A204.1 (cell line): ENCODE measurements at regions not wholly inside any gene's neighbourhood (a gene's known extent, or its start where the extent isn't known, plus 50 kb on each side); places are given as distances from the start of the nearest gene placed in this dataset.

Experiments
- FAIRE-seq: peaks from 2 replicates; lab custom pipeline; 2012; peaks lifted over from hg19 to GRCh38; lab: Jason Lieb, UNC

DNA sequence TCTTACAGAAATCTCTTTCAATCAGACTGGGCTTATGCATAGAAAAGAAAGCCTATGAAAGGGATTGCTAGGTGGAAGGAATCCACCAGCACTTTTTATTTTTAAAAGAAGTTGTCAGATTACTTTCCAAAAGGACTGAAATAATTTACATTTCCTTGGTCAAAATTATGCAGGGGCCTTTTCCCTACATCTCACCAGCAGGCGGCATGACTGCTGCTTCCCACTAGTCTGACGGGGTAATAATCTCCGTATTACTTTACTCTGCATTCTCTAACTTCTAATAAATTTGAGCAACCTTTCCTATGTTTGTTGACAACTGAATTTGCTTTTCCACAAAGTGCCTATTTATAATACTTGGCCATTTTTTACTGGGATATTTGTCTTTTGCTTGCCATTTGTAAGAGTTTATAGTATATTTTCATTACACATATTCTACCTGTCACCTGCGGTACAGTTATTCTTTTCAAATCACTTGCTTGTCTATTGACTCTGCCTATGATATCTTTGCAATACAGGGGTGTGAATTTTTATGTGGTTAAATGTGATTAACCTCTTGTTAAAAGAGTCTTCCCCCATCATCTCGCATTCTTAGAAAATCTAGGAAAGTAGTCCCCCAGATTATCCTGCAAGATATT lies 51.9 kb upstream of the USP47 start:
- peak; percentile 80 for FAIRE-seq

DNA sequence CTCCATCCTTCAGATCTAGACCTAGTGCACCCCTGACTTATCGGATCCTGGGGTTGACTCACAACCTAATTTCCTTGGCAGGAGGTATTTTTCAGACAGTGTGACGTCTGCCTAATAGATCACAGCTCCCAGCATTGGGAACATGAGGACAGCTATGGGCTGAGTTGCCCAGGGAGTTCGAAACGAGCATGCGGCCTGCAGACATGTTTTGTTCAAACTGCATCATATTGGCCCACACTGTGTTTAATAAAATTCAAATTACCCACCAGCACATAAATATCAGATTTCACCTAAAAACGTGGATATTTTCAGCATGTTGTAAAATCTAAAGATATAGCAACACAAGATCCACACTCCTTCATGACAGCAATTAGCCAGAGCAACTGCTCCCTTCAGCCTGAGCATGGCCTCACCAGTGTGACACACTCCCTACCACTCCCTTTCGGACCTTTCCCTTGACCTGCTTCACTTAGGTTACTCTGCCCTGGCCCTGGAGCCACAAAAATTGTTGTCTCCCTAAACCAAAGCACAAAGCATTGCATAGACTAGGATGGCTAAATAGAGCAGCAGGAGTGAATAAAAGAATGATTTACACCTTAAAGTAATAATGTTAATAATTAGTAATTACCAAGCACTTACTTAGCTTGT lies 53.6 kb upstream of the USP47 start:
- no peak for FAIRE-seq

DNA sequence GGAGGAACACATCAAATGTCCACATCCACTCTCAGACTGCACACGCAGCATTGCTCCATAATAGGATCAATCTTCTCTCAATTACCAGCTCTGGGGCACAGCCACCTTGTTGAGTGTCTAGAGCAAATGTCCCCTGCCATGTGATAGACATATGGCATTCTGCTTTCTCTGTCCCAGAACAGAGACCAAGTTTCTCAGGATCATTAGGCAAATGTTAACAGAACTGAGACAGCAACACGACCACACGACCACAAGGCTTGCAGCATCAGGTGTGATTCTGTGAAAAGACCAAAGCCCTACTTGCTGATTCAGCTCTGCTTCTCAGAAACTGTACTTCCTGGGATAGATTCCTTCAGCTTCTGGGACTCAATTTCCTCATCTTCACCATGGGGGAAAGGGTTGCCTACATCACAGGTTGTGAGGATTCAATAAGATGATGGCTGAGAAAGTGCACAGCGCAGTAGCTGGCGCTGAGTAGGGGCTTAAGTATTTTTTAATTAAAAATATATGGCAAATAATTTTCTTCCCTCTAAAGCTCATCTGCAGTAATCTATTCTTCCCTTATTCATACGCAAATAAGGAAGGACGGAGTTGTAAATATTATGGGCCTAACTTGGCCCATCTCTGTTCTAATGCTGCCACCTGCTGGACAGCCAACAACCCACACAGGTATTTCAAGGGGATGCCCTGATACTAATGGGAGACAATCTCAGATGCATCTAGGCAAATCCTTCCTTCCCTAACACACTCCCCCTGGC lies 54.3 kb upstream of the USP47 start:
- FAIRE-seq, result peak; percentile 91

DNA sequence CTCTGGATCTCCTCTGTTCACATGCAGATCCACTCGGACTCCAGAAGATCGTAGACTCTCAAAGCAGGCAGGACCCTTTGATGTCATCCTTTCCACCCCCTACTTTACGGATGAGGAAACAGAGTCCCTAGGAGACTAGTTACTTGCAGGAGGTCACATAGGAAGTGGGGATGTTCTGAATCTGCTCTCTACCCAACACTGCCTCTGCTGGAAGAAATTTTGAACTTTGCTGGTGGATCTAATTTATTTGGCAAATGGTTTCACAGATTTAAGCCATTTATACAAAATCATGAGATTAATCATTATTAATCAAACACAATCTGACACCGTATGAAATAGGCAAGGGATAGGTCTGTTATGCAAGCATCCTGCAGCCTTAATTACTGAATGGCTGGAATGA lies 55.0 kb upstream of the USP47 start:
- FAIRE-seq, result no peak

DNA sequence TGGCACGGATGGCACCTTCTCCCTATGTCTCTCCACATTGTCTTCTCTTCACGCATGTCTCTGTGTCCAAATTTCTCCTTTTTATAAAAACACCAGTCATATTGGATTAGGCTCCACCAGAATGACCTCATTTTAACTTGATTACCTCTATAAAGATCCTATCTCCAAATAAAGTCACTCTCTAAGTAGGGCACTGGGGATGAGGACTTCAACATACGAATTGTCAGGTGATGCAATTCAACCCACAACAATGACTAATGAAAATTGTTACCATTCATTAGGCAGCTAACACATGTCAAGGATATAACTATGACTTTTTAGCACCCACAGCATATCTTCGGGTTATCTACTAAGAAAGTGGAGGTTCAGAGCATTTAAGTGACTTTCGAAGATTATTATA lies 55.5 kb upstream of the USP47 start:
- FAIRE-seq, result no peak

DNA sequence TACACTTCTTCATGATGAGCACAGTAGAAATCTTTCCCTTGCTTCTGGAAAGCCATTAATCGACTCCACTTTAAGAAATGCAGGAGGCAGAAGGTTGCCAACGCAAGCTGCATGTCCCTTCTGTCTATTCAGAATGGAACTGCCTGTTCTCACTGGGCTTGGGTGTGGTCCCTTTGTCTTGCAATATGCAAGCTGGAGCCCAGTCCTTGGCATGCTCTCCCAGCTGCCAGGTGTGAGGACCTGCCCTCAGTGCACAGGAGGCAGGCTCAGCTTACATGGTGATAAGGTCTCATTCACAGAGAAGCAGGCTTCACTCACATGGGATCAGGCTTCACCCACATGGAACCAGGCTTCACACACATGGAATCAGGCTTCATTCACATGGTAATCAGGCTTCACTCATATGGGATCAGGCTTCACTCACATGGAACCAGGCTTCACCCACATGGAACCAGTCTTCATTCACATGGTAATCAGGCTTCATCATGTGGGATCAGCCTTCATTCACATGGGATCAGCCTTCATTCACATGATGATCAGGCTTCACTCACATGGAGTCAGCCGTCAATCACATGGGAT lies 59.2 kb upstream of the USP47 start:
- FAIRE-seq, result no peak

DNA sequence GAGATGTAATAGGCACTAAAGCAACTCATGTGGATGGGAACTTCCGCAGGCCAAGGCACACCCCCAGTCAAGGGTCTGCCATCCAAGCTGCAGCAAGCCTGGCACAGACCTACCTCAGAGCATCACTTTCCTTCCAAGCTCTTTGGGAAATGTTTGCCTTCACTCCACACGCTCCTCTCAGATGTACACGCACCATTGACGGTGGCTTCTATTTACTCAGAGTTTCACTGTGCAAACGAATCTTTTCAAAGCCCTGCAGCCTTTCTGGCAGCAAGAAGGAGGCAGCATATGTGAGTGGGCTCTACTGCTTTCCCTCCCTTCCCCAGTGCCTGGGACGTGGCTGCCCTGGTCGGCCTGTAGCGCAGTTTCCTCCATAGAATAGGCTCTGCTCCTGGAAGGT lies 60.9 kb upstream of the USP47 start:
- no peak for FAIRE-seq

DNA sequence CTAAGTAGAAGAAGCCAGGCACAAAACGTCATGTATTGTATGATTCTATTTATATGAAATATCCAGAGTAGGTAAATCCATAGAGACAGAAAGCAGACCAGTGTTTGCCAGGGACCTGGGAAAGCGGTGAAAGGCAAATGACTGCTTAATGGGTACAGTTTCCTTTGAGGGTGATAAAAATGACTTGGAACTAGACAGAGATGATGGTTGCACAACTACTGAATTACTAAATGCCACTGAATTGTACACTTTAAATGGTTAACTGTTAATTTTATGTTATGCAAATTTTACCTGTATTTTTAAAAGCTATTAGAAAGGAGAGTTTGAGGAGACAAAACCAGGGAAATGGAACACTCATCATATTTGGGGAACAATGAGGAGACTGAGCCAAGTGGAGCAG lies 61.8 kb upstream of the USP47 start:
- FAIRE-seq, result no peak

DNA sequence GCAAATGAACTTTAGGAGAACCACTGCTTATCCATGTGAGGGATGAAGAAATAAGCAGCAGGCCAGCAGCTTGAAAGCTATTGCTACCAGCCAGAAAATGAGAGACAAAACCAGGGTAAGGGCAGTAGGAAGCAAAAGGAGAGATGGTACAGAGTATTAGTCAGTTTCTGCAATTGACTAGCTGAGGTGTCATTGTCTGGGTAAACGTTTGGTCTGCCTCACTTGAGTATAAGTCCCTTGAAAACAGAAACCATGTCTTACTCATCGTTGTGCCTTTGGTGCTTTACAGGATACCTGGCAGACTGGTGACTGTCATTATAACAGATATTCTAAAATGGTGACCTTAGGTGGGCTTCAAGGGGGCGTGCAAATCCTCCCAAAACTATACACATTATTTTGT lies 63.9 kb upstream of the USP47 start:
- no peak for FAIRE-seq

DNA sequence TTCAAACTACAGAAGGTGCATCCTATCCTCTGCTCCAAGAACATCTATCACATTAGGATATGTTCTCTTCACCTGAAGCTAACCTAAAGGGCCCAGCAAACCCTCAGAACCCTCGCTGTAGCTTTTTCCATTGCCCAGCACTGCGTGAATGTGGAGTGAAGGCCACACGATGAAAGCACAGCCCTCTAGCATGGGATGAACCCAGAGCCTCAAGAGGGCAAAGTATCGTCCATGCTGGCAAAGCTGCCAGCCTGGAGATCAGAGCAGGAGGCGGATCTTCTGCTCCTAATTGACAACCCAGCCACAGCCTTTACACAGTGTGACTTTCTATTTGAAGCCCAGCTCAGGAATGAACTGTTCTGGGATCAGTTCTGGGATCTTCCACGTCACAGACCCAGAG lies 65.1 kb upstream of the USP47 start:
- no peak for FAIRE-seq

DNA sequence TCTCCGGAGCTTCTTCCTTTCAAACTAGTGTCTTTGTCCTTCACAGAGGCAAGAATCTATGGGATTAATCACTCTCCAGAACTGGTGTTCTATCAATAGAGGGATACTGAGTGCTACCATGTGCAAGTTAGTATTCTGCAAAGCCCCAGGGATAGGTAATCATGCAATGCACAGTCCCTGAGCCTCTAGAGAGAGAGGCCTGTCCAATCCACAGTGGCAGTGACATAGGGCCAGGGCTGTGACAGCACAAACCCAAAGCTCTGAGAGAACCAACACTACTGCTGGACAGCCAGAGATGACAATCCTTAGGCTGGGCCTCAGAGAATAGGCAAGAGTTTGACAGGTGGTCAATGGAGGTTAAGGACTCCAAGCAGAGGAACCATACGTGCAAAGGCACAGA lies 66.8 kb upstream of the USP47 start:
- no peak for FAIRE-seq

DNA sequence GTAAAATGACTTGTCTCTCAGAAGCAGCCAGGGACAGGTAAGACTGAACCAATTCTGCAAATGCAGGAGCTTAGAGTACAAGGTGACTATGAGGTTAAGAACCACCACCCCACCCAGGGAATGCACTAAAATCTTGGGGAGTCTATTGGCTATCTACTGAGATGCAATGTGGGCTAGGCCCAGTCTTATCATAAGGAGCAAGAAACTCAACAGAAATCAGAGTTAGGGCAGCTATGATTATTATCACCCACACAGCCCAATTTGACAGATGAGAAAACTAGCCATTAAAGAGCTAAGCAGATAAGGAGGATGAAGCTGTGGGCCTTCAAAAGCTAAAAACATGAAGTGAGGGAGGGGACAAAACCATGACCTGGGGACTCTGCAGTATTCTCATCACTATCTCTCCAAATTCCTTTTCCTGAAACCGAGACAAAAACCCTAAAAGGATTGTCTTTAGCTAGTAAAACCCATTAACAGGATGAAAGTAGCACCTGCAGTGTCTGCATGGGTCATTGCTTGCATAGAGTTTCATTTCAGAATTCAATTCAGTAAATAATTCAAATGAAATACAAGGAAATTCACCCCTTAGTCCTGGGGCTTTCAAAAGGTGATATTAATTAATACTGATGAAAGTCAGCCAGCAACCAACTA lies 68.8 kb upstream of the USP47 start:
- FAIRE-seq, result no peak

DNA sequence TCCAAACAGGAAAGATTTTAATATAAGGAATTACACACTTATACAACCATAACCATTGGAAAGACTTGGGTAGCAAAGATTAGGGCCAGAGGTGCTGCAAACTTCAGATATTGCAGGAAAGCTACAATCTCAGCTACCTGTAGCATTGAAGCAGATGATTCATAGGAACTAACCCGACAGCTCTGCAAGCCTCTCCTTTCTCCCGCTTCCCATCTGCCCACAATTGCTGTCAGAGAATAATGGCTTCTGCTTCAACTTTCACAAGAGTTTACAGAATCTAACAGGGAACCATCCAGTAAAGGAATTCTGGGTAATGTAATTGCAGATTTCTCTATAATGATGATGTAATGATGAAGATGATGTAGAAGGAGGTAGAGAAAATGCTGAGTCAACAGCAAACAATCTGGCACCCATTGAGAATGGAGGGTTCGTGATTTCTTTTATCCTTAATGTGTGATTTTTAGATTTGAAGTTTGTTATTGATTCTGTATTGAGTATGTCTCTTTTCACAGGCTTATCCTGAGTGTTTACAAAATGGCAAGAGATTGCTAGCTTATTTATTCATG lies 70.8 kb upstream of the USP47 start:
- no peak for FAIRE-seq

DNA sequence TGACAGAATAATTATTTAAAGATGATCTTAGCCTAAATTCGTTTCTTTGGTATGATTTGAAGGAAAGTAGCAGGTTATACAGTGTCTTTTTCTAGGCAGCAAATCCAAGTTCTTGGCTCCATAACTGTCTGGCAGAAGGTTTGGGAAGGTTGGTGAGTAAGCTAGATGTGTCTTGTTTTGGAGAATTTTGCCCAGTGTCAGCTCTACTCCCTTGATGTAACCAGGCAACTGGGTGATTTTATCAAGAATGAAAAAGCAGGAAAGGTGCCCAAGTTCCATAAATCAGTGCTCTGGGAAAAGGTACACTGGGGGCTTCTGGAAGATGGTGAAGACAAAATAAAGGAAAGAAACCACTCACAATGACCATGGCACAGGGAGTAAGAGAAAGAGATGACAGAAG lies 71.5 kb upstream of the USP47 start:
- no peak for FAIRE-seq

DNA sequence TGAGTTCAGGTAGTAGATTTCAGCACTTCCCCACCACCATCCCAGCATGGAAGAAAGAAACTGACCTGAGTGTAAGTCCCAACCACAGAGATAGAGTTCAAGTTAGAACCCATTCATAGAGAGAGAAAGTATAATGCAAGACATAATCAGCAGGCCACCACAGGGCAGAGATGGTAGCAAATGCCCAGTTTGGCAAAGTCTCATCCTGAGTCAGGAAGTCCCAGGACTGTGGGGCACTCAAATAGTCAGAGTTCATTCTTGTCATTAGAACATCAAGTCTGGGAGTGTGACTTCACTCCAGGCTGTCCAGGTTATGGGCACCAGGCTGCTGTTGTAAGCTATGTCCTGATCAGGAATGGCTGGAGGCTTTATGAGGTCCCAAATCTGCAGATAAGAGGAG lies 72.0 kb upstream of the USP47 start:
- FAIRE-seq, result no peak

DNA sequence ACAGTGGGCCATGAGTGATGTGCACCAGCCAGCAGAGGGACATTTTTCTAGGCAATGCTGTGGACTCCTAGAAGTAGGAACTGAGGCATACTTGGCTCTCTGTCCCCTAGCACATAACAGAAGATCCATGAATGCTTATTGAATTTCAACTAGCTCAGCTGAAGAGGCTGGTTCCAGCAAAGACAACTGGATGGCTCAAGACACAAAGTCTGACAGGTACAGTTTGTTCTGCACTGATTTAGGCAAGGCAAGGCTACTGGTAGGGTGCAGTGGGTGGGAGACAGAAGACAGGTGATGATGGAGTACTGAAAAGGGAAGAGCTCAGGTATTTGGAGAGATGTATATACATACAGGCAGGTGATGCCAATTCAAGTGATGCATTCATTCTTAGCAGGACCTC lies 72.4 kb upstream of the USP47 start:
- no peak for FAIRE-seq

DNA sequence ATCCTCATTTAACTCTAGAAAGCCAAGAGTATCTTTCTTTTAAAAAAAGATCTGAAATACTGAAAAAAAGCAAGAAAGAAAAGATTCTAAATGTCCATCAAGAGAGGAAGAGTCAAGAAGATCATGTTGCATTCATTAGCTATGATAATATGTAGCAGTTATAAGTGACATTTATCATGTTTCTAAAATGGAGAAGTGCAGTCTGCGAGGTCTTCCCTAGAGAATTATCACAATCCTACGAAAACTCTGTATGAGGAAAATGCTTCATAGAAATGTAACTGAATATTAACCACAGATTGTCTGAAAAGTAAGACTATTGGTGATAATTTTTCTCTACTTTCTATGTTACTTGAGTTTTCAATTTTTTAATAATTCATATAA lies 77.4 kb upstream of the USP47 start:
- no peak for FAIRE-seq

DNA sequence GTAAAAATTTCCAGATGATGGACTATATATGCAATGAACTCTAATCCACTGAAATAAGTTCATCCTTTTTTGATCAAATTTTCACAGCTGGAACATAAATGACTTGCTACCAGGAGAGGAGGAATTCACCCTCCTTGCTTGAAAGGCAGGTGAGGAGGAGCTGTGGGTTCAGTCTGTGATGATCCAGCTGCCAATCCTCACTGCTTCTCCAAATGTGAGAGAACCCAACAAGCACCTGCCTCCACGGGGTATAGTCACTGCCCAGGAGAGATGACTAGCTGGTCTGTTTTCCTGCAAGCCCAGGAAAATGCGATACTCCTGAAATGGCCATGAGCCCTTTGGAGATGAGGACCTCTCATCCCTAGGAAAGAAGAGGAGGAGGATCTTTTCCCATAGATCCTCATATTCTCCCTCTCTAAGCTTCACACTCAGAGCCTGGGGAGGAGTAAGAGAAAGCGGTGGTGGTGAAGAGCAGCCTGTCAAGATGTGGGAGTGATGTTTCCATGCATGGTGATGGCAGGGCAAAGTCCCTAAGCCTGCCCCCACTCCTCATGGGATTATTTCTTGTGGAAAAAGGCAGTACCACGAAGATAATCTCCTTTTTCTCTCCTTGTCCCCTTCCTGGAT lies 77.9 kb upstream of the USP47 start:
- FAIRE-seq, result no peak

DNA sequence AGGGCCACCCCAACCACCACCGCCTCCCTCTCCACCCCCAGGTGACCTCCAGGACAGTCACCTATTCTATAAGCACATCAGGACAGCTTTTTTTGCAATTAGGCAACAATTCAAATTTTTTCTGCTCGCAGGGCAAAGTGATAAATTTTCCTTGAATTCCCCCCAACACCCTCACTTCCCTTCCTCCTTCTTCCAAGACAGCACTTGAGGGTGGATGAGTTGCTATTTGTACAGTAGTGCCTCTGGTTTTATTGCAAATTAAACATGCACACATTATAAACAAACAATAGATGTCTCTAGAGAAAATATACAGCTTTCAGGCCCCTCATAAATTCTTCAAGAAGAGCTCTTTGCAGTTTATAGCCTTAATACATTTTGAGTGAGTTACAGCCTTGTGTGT lies 80.9 kb upstream of the USP47 start:
- FAIRE-seq, result no peak

DNA sequence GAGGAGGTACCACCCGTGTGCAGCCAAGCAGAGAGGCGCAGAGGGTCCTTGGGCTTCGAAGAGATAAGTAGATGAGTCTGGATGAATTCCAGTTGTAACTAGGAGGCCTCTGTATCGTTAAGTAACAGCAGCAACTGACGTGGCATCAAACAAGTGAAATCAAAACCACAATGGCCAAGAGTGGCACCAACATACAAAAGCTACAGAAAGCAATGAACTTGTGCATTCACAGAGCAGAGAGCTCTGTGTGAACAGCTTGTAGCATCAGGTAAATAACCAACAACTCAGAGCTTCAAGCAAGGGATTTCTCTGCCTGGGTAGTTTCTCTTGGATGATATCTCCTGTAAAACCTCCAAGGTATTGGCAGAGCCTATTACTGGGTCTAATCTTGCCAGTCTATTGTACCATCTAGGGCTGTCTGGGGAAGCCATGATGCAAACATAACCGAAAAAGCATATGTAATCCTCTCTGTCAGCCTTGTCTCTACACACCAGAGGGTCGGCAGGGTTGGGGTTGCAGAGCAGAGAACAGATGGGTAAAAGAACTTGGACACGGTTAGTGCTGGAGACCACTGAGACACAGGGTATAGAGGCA lies 83.1 kb upstream of the USP47 start:
- FAIRE-seq, result no peak

DNA sequence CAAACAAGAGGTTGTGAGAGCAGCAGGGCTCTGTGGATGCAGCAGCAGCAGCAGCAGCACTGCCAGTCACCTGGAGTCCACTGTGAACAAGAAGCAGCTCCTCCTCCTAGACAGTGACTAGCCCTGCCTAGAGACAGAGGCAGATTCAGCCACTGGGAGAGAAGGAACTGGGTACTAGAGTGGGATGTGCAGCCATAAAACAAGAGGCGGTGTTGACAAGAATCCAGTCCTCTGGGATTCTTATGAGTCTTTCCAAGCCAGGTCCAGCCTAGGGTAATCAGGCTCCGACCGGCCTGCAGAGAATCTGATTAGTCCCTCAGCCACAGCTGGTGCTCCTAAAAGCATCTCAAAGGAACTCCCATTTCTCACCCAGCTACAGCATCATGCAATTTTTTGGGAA lies 83.9 kb upstream of the USP47 start:
- no peak for FAIRE-seq

DNA sequence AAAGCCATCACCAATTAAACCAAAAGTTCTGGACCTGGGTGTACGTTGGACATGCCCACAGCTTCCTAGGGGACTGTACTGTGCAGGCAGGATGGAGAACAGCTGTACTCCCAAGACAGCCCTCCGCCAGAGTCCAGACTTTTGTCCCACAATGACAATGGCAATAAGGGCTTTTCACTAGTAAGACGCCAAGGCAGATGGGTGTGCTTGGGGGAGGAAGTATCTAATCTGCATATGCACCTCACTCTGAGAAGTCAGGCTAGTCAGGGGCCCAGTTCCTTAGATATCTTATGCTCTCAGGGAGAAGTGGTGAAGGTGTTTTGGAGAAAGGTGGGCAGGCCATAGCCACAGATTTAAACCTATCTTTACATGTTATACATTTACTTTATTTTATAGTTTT lies 85.1 kb upstream of the USP47 start:
- no peak for FAIRE-seq
